Erythroblast (primary cell): ENCODE measurements at regions not wholly inside any gene's neighbourhood (a gene's known extent, or its start where the extent isn't known, plus 50 kb on each side); places are given as distances from the start of the nearest gene placed in this dataset.

Experiments
- GATA1 ChIP-seq: IDR thresholded peaks from 2 replicates; pipeline ENCODE4 v1.6.1; 2011; ENCODE audit warnings: low read depth, mild to moderate bottlenecking, control low read depth, low read length, moderate library complexity
- POLR2A ChIP-seq: IDR thresholded peaks from 2 replicates; pipeline ENCODE4 v1.6.1; 2011; ENCODE audit warnings: mild to moderate bottlenecking, low read length

- TF ChIP-seq POLR2A (no peak), GATA1 (no peak)
Measured at GRCh38 chr15:26091184-26091583, 228.1 kb upstream of the ATP10A start.
